Astrocyte (in vitro differentiated cells and primary cell): ENCODE measurements at regions not wholly inside any gene's neighbourhood (a gene's known extent, or its start where the extent isn't known, plus 50 kb on each side); places are given as distances from the start of the nearest gene placed in this dataset.

ENCODE experiments used
- DNase-seq: peaks from one replicate; pipeline ENCODE4 v3.0.0-alpha.2; 2010; ENCODE audit warnings: low read depth
- FAIRE-seq: peaks from 2 replicates; lab custom pipeline; 2011; peaks lifted over from hg19 to GRCh38; lab: Jason Lieb, UNC
- H2AFZ ChIP-seq: 2 replicates; pipeline ENCODE4 v1.6.0; 2012; ENCODE audit warnings: low read depth, low read length, inconsistent platforms
- H3K27ac ChIP-seq: 2 replicates; pipeline ENCODE4 v1.5.1; 2011; ENCODE audit warnings: low read depth, low read length, inconsistent platforms
- H3K27me3 ChIP-seq: 2 replicates; pipeline ENCODE4 v1.6.0; 2011; ENCODE audit warnings: low read length, inconsistent platforms; ENCODE audit not compliant: insufficient read depth
- H3K36me3 ChIP-seq: 2 replicates; pipeline ENCODE4 v1.5.1; 2011; ENCODE audit warnings: low read length, inconsistent platforms; ENCODE audit not compliant: insufficient read depth
- H3K4me1 ChIP-seq: 2 replicates; pipeline ENCODE4 v1.5.1; 2011; ENCODE audit warnings: low read length, inconsistent platforms; ENCODE audit not compliant: insufficient read depth
- H3K4me2 ChIP-seq: 2 replicates; pipeline ENCODE4 v1.6.0; 2012; ENCODE audit warnings: low read length, inconsistent platforms
- H3K4me3 ChIP-seq: 2 replicates; pipeline ENCODE4 v1.5.1; 2011; ENCODE audit warnings: low read depth, mild to moderate bottlenecking, low read length, inconsistent platforms; ENCODE audit not compliant: insufficient read depth
- H3K79me2 ChIP-seq: 2 replicates; pipeline ENCODE4 v1.6.0; 2012; ENCODE audit warnings: mild to moderate bottlenecking, low read length, inconsistent platforms; ENCODE audit not compliant: insufficient read depth
- H3K9ac ChIP-seq: 2 replicates; pipeline ENCODE4 v1.6.0; 2012; ENCODE audit warnings: mild to moderate bottlenecking, low read length, inconsistent platforms
- H3K9me3 ChIP-seq: 2 replicates; pipeline ENCODE4 v1.5.1; 2012; ENCODE audit warnings: low read depth, mild to moderate bottlenecking, low read length, inconsistent platforms; ENCODE audit not compliant: insufficient read depth
- H4K20me1 ChIP-seq: 2 replicates; pipeline ENCODE4 v1.6.0; 2012; ENCODE audit warnings: low read length, inconsistent platforms; ENCODE audit not compliant: insufficient read depth
- H3K27ac Mint-ChIP-seq: one replicate; pipeline ENCODE4 v1.8.0; 2021; ENCODE audit warnings: mild to moderate bottlenecking, mixed read lengths; ENCODE audit not compliant: unreplicated experiment
- H3K27me3 Mint-ChIP-seq: one replicate; pipeline ENCODE4 v1.8.0; 2021; ENCODE audit warnings: low read depth, mixed read lengths; ENCODE audit not compliant: unreplicated experiment
- H3K36me3 Mint-ChIP-seq: one replicate; pipeline ENCODE4 v1.8.0; 2021; ENCODE audit warnings: low read depth, mixed read lengths; ENCODE audit not compliant: unreplicated experiment
- H3K4me1 Mint-ChIP-seq: one replicate; pipeline ENCODE4 v1.8.0; 2021; ENCODE audit warnings: low read depth, mixed read lengths; ENCODE audit not compliant: unreplicated experiment
- H3K4me3 Mint-ChIP-seq: one replicate; pipeline ENCODE4 v1.8.0; 2021; ENCODE audit warnings: mild to moderate bottlenecking, moderate library complexity, mixed read lengths; ENCODE audit not compliant: unreplicated experiment
- H3K9me3 Mint-ChIP-seq: one replicate; pipeline ENCODE4 v1.8.0; 2021; ENCODE audit warnings: mild to moderate bottlenecking, mixed read lengths; ENCODE audit not compliant: unreplicated experiment
- CTCF ChIP-seq: IDR thresholded peaks from 2 replicates; pipeline ENCODE4 v1.5.1; 2011; ENCODE audit warnings: low read depth, mild to moderate bottlenecking, inconsistent platforms, low read length, moderate library complexity; ENCODE audit not compliant: insufficient read depth
- EZH2 ChIP-seq: IDR thresholded peaks from 2 replicates; pipeline ENCODE4 v1.6.1; 2012; ENCODE audit warnings: mild to moderate bottlenecking, low read length, inconsistent platforms; ENCODE audit not compliant: insufficient read depth

GRCh38 chr9:12230708-12231107, 462.5 kb upstream of the TYRP1 start:
- FAIRE-seq, result no peak
- Histone ChIP-seq H3K27ac (no peak overlapping the region), H3K9ac (no peak overlapping the region), H3K36me3 (no peaks in the 10 kb centered on the region), H3K79me2 (no peaks in the 10 kb centered on the region), H2AFZ (no peak overlapping the region), H3K27me3 (no peaks in the 10 kb centered on the region), H3K4me2 (no peak overlapping the region), H3K4me3 (no peak overlapping the region), H3K9me3 (no peaks in the 10 kb centered on the region), H4K20me1 (no peaks in the 10 kb centered on the region), H3K4me1 (no peaks in the 10 kb centered on the region)
- TF ChIP-seq EZH2 (no peak), CTCF (no peak)
- DNase-seq, result no peak
- Mint-ChIP-seq H3K4me3 (no peak overlapping the region), H3K27ac (no peak overlapping the region), H3K4me1 (no peaks in the 10 kb centered on the region), H3K27me3 (no peaks in the 10 kb centered on the region), H3K9me3 (peaks cover 20% of the 10 kb centered on the region), H3K36me3 (no peaks in the 10 kb centered on the region)

- DNase-seq, result no peak
- no peak for FAIRE-seq
These were observed 461.4 kb upstream of the TYRP1 start for GRCh38 chr9:12231832-12232231.

More at GRCh38 chr9:12231832-12232231, 461.4 kb upstream of the TYRP1 start:
- Mint-ChIP-seq H3K4me1 (no peaks in the 10 kb centered on the region), H3K36me3 (no peaks in the 10 kb centered on the region), H3K4me3 (no peak overlapping the region), H3K27ac (no peak overlapping the region), H3K9me3 (peaks cover 20% of the 10 kb centered on the region), H3K27me3 (no peaks in the 10 kb centered on the region)
- H4K20me1 ChIP-seq, result no peaks in the 10 kb centered on the region
- TF ChIP-seq CTCF (no peak), EZH2 (no peak)
- no peaks in the 10 kb centered on the region for H3K27me3 ChIP-seq
- no peak overlapping the region for H3K9ac ChIP-seq
- H3K4me1 ChIP-seq, result no peaks in the 10 kb centered on the region
- H3K4me2 ChIP-seq, result no peak overlapping the region
- no peak overlapping the region for H3K27ac ChIP-seq
- H3K4me3 ChIP-seq, result no peak overlapping the region
- no peaks in the 10 kb centered on the region for H3K36me3 ChIP-seq
- H2AFZ ChIP-seq, result no peak overlapping the region
- no peaks in the 10 kb centered on the region for H3K9me3 ChIP-seq
- H3K79me2 ChIP-seq, result no peaks in the 10 kb centered on the region
